ENCODE measurements at regions not wholly inside any gene's neighbourhood (a gene's known extent, or its start where the extent isn't known, plus 50 kb on each side); places are given as distances from the start of the nearest gene placed in this dataset.

DNA sequence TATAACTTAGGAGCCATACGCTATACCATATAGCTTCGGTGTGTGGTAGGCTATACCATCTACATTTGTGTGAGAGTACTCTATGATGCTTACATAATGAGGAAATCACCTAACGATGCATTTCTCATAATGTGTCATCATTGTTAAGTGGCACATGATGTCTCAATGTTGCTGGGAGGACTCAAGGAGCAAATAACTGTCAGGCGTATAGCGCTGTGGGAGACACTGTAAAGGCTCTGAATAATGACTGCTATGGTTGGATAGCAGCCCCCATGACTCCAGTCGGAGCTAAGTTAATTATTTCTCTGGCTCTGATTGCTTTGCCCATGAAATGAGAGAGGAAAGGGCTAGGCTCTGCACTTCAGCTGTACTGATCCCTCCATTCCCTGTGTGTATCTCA is 197.2 kb downstream of the RGS9 start:
- H4K20me1 ChIP-seq (replicated peaks; ENCODE audit: insufficient read depth): no peaks in the 10 kb centered on the region
- no peak overlapping the region for H3K27ac ChIP-seq (ENCODE audit: low read depth)
- H2AFZ ChIP-seq: no peak overlapping the region
- H3K36me3 ChIP-seq (ENCODE audit: insufficient read depth): no peaks in the 10 kb centered on the region
- Mint-ChIP-seq H3K27ac (no peak overlapping the region), H3K9me3 (peaks cover 14% of the 10 kb centered on the region), H3K4me1 (peaks cover 7% of the 10 kb centered on the region; the same call in 2 of the 3 replicates), H3K27me3 (ENCODE audit: insufficient read depth, low read depth, poor library complexity) (peaks cover 4% of the 10 kb centered on the region), H3K4me3 (no peak overlapping the region), H3K36me3 (ENCODE audit: low read depth) (peaks cover 3% of the 10 kb centered on the region; the same call in 2 of the 3 replicates)
- H3K4me1 ChIP-seq (ENCODE audit: insufficient read depth): no peaks in the 10 kb centered on the region
- H3K9me2 ChIP-seq (ENCODE audit: insufficient read depth): 0 out of 2 replicates have a peak, but pooled peaks cover 2% of the 10 kb centered on the region
- DNase-seq (ENCODE audit: low spot score) (no peak), ATAC-seq (no peak)
- no peak overlapping the region for H3K4me2 ChIP-seq
- H3K27me3 ChIP-seq (ENCODE audit: insufficient read depth): no peaks in the 10 kb centered on the region
- no peak overlapping the region for H3K4me3 ChIP-seq
- TF ChIP-seq, protein P1, sequence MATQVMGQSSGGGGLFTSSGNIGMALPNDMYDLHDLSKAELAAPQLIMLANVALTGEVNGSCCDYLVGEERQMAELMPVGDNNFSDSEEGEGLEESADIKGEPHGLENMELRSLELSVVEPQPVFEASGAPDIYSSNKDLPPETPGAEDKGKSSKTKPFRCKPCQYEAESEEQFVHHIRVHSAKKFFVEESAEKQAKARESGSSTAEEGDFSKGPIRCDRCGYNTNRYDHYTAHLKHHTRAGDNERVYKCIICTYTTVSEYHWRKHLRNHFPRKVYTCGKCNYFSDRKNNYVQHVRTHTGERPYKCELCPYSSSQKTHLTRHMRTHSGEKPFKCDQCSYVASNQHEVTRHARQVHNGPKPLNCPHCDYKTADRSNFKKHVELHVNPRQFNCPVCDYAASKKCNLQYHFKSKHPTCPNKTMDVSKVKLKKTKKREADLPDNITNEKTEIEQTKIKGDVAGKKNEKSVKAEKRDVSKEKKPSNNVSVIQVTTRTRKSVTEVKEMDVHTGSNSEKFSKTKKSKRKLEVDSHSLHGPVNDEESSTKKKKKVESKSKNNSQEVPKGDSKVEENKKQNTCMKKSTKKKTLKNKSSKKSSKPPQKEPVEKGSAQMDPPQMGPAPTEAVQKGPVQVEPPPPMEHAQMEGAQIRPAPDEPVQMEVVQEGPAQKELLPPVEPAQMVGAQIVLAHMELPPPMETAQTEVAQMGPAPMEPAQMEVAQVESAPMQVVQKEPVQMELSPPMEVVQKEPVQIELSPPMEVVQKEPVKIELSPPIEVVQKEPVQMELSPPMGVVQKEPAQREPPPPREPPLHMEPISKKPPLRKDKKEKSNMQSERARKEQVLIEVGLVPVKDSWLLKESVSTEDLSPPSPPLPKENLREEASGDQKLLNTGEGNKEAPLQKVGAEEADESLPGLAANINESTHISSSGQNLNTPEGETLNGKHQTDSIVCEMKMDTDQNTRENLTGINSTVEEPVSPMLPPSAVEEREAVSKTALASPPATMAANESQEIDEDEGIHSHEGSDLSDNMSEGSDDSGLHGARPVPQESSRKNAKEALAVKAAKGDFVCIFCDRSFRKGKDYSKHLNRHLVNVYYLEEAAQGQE (IDR thresholded peaks at IDR 0.05; ENCODE audit: unreplicated experiment): no peak
- no peak for TF ChIP-seq EZH2 (IDR thresholded peaks at IDR 0.05; ENCODE audit: low read depth, unreplicated experiment)
- TF ChIP-seq, protein P2, sequence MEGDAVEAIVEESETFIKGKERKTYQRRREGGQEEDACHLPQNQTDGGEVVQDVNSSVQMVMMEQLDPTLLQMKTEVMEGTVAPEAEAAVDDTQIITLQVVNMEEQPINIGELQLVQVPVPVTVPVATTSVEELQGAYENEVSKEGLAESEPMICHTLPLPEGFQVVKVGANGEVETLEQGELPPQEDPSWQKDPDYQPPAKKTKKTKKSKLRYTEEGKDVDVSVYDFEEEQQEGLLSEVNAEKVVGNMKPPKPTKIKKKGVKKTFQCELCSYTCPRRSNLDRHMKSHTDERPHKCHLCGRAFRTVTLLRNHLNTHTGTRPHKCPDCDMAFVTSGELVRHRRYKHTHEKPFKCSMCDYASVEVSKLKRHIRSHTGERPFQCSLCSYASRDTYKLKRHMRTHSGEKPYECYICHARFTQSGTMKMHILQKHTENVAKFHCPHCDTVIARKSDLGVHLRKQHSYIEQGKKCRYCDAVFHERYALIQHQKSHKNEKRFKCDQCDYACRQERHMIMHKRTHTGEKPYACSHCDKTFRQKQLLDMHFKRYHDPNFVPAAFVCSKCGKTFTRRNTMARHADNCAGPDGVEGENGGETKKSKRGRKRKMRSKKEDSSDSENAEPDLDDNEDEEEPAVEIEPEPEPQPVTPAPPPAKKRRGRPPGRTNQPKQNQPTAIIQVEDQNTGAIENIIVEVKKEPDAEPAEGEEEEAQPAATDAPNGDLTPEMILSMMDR (conservative IDR thresholded peaks at IDR 0.05; ENCODE audit: low read depth in 2 of 2): no peak
- H3K79me2 ChIP-seq (replicated peaks; ENCODE audit: insufficient read depth): no peaks in the 10 kb centered on the region
- H3F3A ChIP-seq (replicated peaks; ENCODE audit: low read depth): no peaks in the 10 kb centered on the region

GRCh38 chr17:65332779-65333178 is 195.6 kb downstream of the RGS9 start:
- H3K9me2 ChIP-seq (ENCODE audit: insufficient read depth): 0 out of 2 replicates have a peak, but pooled peaks cover 14% of the 10 kb centered on the region
- Mint-ChIP-seq H3K27ac (no peak overlapping the region), H3K27me3 (ENCODE audit: insufficient read depth, low read depth, poor library complexity) (peaks cover 4% of the 10 kb centered on the region), H3K4me1 (peaks cover 7% of the 10 kb centered on the region; the same call in 2 of the 3 replicates), H3K36me3 (ENCODE audit: low read depth) (peaks cover 3% of the 10 kb centered on the region; the same call in 1 of the 3 replicates), H3K4me3 (no peak overlapping the region), H3K9me3 (peaks cover 4% of the 10 kb centered on the region; the same call in 2 of the 3 replicates)
- no peak overlapping the region for H3K4me3 ChIP-seq
- H3K36me3 ChIP-seq (ENCODE audit: insufficient read depth): no peaks in the 10 kb centered on the region
- H3K4me2 ChIP-seq: no peak overlapping the region; the same call in 1 of the 2 replicates
- H2AFZ ChIP-seq: peak overlapping the region; percentile 4
- no peak overlapping the region for H3K27ac ChIP-seq (ENCODE audit: low read depth)
- H3K79me2 ChIP-seq (replicated peaks; ENCODE audit: insufficient read depth): no peaks in the 10 kb centered on the region
- H3K4me1 ChIP-seq (ENCODE audit: insufficient read depth): no peaks in the 10 kb centered on the region
- no peaks in the 10 kb centered on the region for H4K20me1 ChIP-seq (replicated peaks; ENCODE audit: insufficient read depth)
- H3K27me3 ChIP-seq (ENCODE audit: insufficient read depth): no peaks in the 10 kb centered on the region
- no peaks in the 10 kb centered on the region for H3F3A ChIP-seq (replicated peaks; ENCODE audit: low read depth)
- ATAC-seq: no peak; the same call in 1 of the 3 replicates
- DNase-seq (ENCODE audit: low spot score): no peak
- TF ChIP-seq EZH2 (IDR thresholded peaks at IDR 0.05; ENCODE audit: low read depth, unreplicated experiment) (no peak), JUNB (IDR thresholded peaks at IDR 0.05; ENCODE audit: unreplicated experiment) (no peak), STAT1 (IDR thresholded peaks at IDR 0.05; ENCODE audit: unreplicated experiment) (no peak), ETS1 (IDR thresholded peaks at IDR 0.05) (no peak), EZH2phosphoT487 (IDR thresholded peaks at IDR 0.05; ENCODE audit: unreplicated experiment) (no peak), POLR2AphosphoS5 (IDR thresholded peaks at IDR 0.05; ENCODE audit: low read depth) (no peak), ZNF462 (CRISPR knock-in tag; IDR thresholded peaks at IDR 0.05) (no peak)
